ENCODE measurements at regions not wholly inside any gene's neighbourhood (a gene's known extent, or its start where the extent isn't known, plus 50 kb on each side); places are given as distances from the start of the nearest gene placed in this dataset.

- DNase-seq = no peak
Measured at GRCh38 chr11:82365351-82365750, 368.3 kb downstream of the FAM181B start.

- DNase-seq = no peak
Measured at GRCh38 chr11:82356316-82356715, 377.3 kb downstream of the FAM181B start.

- DNase-seq = no peak
Measured at GRCh38 chr11:82355313-82355823, 378.3 kb downstream of the FAM181B start.

- DNase-seq = no peak
Measured at GRCh38 chr11:82326853-82327252, 406.8 kb downstream of the FAM181B start.

- no peak for DNase-seq
Measured at GRCh38 chr11:82321206-82321605, 412.5 kb downstream of the FAM181B start.

- DNase-seq = no peak
Measured at GRCh38 chr11:82315093-82315492, 418.6 kb downstream of the FAM181B start.

- no peak for DNase-seq
Measured at GRCh38 chr11:82308979-82309378, 424.7 kb downstream of the FAM181B start.

GRCh38 chr11:82305123-82305522, 428.5 kb downstream of the FAM181B start:
- DNase-seq = no peak

- no peak for DNase-seq
Measured at GRCh38 chr11:82303671-82304070, 430.0 kb downstream of the FAM181B start.

GRCh38 chr11:82288471-82288870, 445.2 kb downstream of the FAM181B start:
- DNase-seq = no peak

GRCh38 chr11:82270870-82271269, 462.8 kb downstream of the FAM181B start:
- no peak for DNase-seq

GRCh38 chr11:82268627-82269026, 465.0 kb downstream of the FAM181B start:
- no peak for DNase-seq

GRCh38 chr11:82267186-82267585, 466.5 kb downstream of the FAM181B start:
- DNase-seq = no peak

GRCh38 chr11:82261367-82261766, 472.3 kb downstream of the FAM181B start:
- no peak for DNase-seq

- DNase-seq = no peak
Measured at GRCh38 chr11:82250047-82250446, 483.6 kb downstream of the FAM181B start.

GRCh38 chr11:82246926-82247325, 486.7 kb downstream of the FAM181B start:
- DNase-seq = no peak

- no peak for DNase-seq
Measured at GRCh38 chr11:82239498-82239897, 494.2 kb downstream of the FAM181B start.

- DNase-seq = no peak
Measured at GRCh38 chr11:82234256-82234655, 499.4 kb downstream of the FAM181B start.

GRCh38 chr11:82233201-82233600, 500.5 kb downstream of the FAM181B start:
- no peak for DNase-seq

GRCh38 chr11:82229341-82229740, 504.3 kb downstream of the FAM181B start:
- DNase-seq = peak in 1 of 2 donors; percentile 15

GRCh38 chr11:82225930-82226329, 507.7 kb downstream of the FAM181B start:
- DNase-seq = no peak

- DNase-seq = no peak
Measured at GRCh38 chr11:82225502-82225901, 508.2 kb downstream of the FAM181B start.

GRCh38 chr11:82216927-82217570, 516.6 kb downstream of the FAM181B start:
- no peak for DNase-seq

- DNase-seq = no peak
Measured at GRCh38 chr11:82210011-82210410, 523.7 kb downstream of the FAM181B start.

- DNase-seq = no peak
Measured at GRCh38 chr11:82195283-82195682, 538.4 kb downstream of the FAM181B start.

Measured in CD4-positive, alpha-beta T cell treated with Interleukin-4 for 1 hour (primary cell).